ENCODE measurements at regions not wholly inside any gene's neighbourhood (a gene's known extent, or its start where the extent isn't known, plus 50 kb on each side); places are given as distances from the start of the nearest gene placed in this dataset.

DNA sequence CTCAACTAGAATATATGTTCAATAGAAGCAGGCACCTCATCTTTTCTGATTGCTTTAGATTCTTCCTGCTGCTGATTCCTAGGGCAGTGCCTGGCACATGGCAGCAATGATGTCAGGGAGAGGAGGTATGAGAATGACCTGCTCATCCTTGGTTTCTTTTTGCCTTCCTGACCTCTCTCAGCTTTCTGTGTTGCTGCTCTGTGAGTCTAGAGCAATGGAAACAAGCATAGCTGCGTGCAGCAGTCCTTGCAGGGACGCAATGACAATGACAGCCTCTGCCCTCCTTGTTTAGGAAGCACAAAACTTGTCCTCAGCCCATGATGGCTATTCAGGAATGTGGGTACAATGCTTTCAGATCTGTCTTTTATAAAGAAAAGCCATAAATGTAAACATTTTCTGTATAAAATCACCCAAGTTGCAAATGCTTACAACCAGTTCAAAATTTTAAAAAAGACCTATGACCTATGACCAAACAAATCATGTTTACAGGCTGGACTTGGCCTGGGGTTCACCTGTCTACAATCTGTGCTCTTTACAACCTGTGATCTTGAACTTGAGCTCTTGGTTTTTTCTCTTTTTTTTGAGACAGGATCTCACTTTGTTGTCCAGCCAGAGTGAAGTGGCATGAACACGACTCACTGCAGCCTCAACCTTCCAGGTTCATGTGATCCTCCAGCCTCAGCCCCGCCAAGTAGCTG, 549.4 kb upstream of the ATP2B1 start:
- TF ChIP-seq POLR2AphosphoS5 (IDR thresholded peaks at IDR 0.05; ENCODE audit: low read depth, low read length): no peak
- TF ChIP-seq POLR2A (IDR thresholded peaks at IDR 0.05; ENCODE audit: low read depth, low read length): no peak
- TF ChIP-seq TAF1 (IDR thresholded peaks at IDR 0.05; ENCODE audit: borderline replicate concordance, low read depth, low read length): no peak
